ENCODE measurements at regions not wholly inside any gene's neighbourhood (a gene's known extent, or its start where the extent isn't known, plus 50 kb on each side); places are given as distances from the start of the nearest gene placed in this dataset.

DNA sequence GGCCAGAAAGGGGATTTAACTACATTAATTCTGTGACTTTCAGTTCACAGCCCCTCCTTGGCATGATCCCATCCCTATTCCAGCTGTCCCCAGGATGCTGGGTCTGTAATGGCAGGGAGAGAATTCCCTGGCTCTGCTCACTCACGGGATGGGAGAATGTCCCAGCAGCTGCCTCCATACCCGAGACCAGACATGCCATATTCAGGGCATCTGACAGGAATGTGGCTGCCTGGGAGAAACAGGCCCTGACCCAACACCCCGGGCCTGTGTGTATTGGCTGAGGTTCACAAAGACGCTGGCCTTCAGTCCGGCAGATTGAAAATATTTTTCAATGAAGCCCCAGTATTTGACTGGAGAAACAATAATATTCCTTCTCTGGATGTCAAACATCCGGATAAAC is 83.6 kb upstream of the SMAD3 start:
- ATAC-seq (ENCODE audit: low FRiP score in 2 of 2) (no peak), DNase-seq (no peak)
- Histone ChIP-seq H3K9me3 (no peaks in the 10 kb centered on the region), H3K36me3 (no peaks in the 10 kb centered on the region), H3K4me3 (no peak overlapping the region), H3K27me3 (no peaks in the 10 kb centered on the region), H3K4me1 (no peaks in the 10 kb centered on the region), H3K27ac (no peak overlapping the region)
- WGBS, 2 donors = 63 to 80% methylated on average over 6 of the region's 6 CpGs
- TF ChIP-seq EP300 (IDR thresholded peaks at IDR 0.05) (no peak), POLR2AphosphoS5 (IDR thresholded peaks at IDR 0.05) (no peak), POLR2A (IDR thresholded peaks at IDR 0.05) (no peak)
- TF ChIP-seq, protein P1, sequence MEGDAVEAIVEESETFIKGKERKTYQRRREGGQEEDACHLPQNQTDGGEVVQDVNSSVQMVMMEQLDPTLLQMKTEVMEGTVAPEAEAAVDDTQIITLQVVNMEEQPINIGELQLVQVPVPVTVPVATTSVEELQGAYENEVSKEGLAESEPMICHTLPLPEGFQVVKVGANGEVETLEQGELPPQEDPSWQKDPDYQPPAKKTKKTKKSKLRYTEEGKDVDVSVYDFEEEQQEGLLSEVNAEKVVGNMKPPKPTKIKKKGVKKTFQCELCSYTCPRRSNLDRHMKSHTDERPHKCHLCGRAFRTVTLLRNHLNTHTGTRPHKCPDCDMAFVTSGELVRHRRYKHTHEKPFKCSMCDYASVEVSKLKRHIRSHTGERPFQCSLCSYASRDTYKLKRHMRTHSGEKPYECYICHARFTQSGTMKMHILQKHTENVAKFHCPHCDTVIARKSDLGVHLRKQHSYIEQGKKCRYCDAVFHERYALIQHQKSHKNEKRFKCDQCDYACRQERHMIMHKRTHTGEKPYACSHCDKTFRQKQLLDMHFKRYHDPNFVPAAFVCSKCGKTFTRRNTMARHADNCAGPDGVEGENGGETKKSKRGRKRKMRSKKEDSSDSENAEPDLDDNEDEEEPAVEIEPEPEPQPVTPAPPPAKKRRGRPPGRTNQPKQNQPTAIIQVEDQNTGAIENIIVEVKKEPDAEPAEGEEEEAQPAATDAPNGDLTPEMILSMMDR (IDR thresholded peaks at IDR 0.05) = no peak

DNA sequence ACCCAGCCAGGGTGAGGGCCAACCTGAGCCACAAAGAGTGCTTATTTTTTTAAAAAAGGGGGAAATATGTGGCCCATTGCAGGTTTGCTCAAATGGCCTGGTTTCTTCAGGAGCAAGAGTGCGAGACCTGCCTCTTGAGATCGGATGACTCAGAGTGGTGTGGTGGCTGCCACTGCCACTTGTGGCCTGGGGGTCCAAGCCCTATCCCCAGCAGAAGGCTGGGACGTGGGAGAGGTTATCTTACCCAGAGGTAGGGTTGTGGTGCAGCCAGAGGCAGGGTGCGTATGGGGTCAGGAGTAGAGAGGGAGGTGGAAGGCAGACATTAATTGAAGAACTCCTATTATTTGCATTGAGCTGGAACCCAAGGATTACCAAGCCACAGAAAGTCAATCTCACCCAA is 83.2 kb upstream of the SMAD3 start:
- H3K27me3 ChIP-seq = no peaks in the 10 kb centered on the region
- no peak overlapping the region for H3K27ac ChIP-seq
- 90 to 93% methylated on average over 4 of the region's 4 CpGs for WGBS, 2 donors
- TF ChIP-seq EP300 (IDR thresholded peaks at IDR 0.05) = no peak
- TF ChIP-seq POLR2A (IDR thresholded peaks at IDR 0.05) = no peak
- TF ChIP-seq, protein P1 (IDR thresholded peaks at IDR 0.05) = no peak
- TF ChIP-seq POLR2AphosphoS5 (IDR thresholded peaks at IDR 0.05) = no peak
- H3K36me3 ChIP-seq = no peaks in the 10 kb centered on the region
- no peak for DNase-seq
- no peak overlapping the region for H3K4me3 ChIP-seq
- H3K9me3 ChIP-seq = no peaks in the 10 kb centered on the region
- no peak for ATAC-seq (ENCODE audit: low FRiP score in 2 of 2)
- H3K4me1 ChIP-seq = no peaks in the 10 kb centered on the region

DNA sequence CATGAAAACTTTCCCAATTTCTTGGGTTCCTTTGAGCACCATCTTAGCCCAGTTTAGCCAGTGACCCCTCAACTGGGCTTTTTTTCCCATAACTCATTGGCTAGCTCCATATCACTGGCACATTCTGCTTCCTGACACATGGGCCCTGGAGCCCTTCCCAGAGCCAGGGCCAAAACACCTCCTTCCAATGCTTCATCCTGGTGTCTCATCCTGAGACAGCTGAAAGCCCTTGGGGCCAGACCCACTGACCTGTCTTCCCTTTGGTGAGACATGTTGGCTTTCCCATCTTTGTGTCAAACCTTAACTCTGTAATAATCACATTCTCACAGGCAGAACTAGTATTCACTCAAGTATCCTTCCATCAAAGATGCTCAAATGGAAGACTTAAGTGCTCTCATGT is 82.6 kb upstream of the SMAD3 start:
- H3K4me1 ChIP-seq = no peaks in the 10 kb centered on the region
- ATAC-seq (ENCODE audit: low FRiP score in 2 of 2) (no peak), DNase-seq (no peak)
- H3K27me3 ChIP-seq = no peaks in the 10 kb centered on the region
- no peaks in the 10 kb centered on the region for H3K9me3 ChIP-seq
- no peaks in the 10 kb centered on the region for H3K36me3 ChIP-seq
- H3K4me3 ChIP-seq = no peak overlapping the region
- no peak overlapping the region for H3K27ac ChIP-seq
- TF ChIP-seq, protein P1 (IDR thresholded peaks at IDR 0.05) = no peak
- TF ChIP-seq POLR2AphosphoS5 (IDR thresholded peaks at IDR 0.05) (no peak), POLR2A (IDR thresholded peaks at IDR 0.05) (no peak), EP300 (IDR thresholded peaks at IDR 0.05) (no peak)

DNA sequence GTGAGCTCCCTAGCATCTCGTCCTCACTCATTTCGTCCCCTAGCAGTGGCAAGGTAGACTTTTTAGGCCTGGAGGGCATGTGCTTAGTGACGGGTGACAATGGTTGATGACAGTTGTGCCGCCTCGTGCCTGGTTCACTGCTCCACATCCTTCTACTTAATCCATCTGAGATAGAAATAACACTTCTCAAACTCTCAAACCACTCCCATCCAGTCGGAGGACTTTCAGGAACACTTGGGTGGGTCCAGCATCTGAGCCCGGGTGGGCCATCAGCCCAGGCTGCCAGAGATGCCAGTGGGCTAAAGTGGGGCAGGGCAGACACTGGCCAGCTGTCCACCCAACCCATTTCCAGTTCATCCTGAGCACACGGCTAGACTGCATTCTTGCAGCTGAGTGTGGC is 79.7 kb upstream of the SMAD3 start:
- Histone ChIP-seq H3K4me1 (no peaks in the 10 kb centered on the region), H3K4me3 (no peak overlapping the region), H3K27ac (no peak overlapping the region), H3K27me3 (no peaks in the 10 kb centered on the region), H3K9me3 (peaks cover 0 to 3% (median 0%) of the 10 kb centered on the region in 4 donors), H3K36me3 (no peaks in the 10 kb centered on the region)
- 92 to 95% methylated on average over 7 to 8 of the region's 8 CpGs for WGBS, 2 donors
- TF ChIP-seq POLR2A (IDR thresholded peaks at IDR 0.05) (no peak), EP300 (IDR thresholded peaks at IDR 0.05) (no peak), POLR2AphosphoS5 (IDR thresholded peaks at IDR 0.05) (no peak)
- TF ChIP-seq, protein P1 (IDR thresholded peaks at IDR 0.05) = no peak
- DNase-seq = no peak
- ATAC-seq (ENCODE audit: low FRiP score in 2 of 2) = no peak

DNA sequence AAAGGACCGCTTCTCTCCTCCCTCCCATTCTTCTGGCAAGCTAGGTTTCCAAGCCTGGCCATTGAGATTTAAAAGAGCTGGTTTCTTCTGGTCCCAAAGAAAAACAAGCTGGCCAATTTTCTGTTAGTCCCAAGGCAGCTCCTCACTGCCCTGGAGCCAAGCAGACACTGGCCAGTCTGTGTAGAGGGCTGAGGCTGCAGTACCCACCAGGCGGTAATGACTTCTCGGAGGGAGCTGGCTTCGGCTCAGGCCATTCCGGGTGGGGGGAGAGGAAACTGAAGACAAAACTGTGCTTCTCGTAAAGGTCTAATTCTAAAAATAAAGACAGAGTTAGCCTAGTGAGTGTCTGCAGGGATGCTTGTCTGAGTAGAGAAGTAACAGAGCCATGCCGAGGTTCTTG is 78.5 kb upstream of the SMAD3 start:
- Histone ChIP-seq H3K27ac (no peak overlapping the region), H3K36me3 (no peaks in the 10 kb centered on the region), H3K27me3 (no peaks in the 10 kb centered on the region), H3K4me3 (no peak overlapping the region), H3K9me3 (peaks cover 0 to 3% (median 0%) of the 10 kb centered on the region in 4 donors), H3K4me1 (no peaks in the 10 kb centered on the region)
- DNase-seq (no peak), ATAC-seq (ENCODE audit: low FRiP score in 2 of 2) (no peak)
- TF ChIP-seq POLR2AphosphoS5 (IDR thresholded peaks at IDR 0.05) (no peak), POLR2A (IDR thresholded peaks at IDR 0.05) (no peak), EP300 (IDR thresholded peaks at IDR 0.05) (no peak)
- TF ChIP-seq, protein P1 (IDR thresholded peaks at IDR 0.05) = no peak
- 94 to 95% methylated on average over 7 of the region's 7 CpGs for WGBS, 2 donors

Measured in upper lobe of left lung (tissue), 6 donors.